ENCODE measurements at regions not wholly inside any gene's neighbourhood (a gene's known extent, or its start where the extent isn't known, plus 50 kb on each side); places are given as distances from the start of the nearest gene placed in this dataset.

- no peak for DNase-seq (ENCODE audit: low read depth)
- no peak overlapping the region for H3K4me3 ChIP-seq (ENCODE audit: low read depth, low read length)
- TF ChIP-seq, protein P1, sequence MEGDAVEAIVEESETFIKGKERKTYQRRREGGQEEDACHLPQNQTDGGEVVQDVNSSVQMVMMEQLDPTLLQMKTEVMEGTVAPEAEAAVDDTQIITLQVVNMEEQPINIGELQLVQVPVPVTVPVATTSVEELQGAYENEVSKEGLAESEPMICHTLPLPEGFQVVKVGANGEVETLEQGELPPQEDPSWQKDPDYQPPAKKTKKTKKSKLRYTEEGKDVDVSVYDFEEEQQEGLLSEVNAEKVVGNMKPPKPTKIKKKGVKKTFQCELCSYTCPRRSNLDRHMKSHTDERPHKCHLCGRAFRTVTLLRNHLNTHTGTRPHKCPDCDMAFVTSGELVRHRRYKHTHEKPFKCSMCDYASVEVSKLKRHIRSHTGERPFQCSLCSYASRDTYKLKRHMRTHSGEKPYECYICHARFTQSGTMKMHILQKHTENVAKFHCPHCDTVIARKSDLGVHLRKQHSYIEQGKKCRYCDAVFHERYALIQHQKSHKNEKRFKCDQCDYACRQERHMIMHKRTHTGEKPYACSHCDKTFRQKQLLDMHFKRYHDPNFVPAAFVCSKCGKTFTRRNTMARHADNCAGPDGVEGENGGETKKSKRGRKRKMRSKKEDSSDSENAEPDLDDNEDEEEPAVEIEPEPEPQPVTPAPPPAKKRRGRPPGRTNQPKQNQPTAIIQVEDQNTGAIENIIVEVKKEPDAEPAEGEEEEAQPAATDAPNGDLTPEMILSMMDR (IDR thresholded peaks at IDR 0.05; ENCODE audit: control insufficient read depth, extremely low read depth, insufficient read depth), result no peak
These were observed 121.1 kb upstream of the HDGFL1 start for GRCh38 chr6:22448291-22448711.

GRCh38 chr6:22451962-22452361, 117.4 kb upstream of the HDGFL1 start:
- TF ChIP-seq, protein P1 (IDR thresholded peaks at IDR 0.05; ENCODE audit: control insufficient read depth, extremely low read depth, insufficient read depth), result no peak
- DNase-seq (ENCODE audit: low read depth), result no peak
- H3K4me3 ChIP-seq (ENCODE audit: low read depth, low read length), result no peak overlapping the region

- DNase-seq (ENCODE audit: low read depth), result no peak
- TF ChIP-seq, protein P1 (IDR thresholded peaks at IDR 0.05; ENCODE audit: control insufficient read depth, extremely low read depth, insufficient read depth), result no peak
- H3K4me3 ChIP-seq (ENCODE audit: low read depth, low read length), result no peak overlapping the region
These were observed 114.0 kb upstream of the HDGFL1 start for GRCh38 chr6:22455378-22455777.

GRCh38 chr6:22457996-22458395, 111.4 kb upstream of the HDGFL1 start:
- TF ChIP-seq, protein P1 (IDR thresholded peaks at IDR 0.05; ENCODE audit: control insufficient read depth, extremely low read depth, insufficient read depth), result no peak
- no peak overlapping the region for H3K4me3 ChIP-seq (ENCODE audit: low read depth, low read length)
- no peak for DNase-seq (ENCODE audit: low read depth)

GRCh38 chr6:22466665-22467245, 102.6 kb upstream of the HDGFL1 start:
- DNase-seq (ENCODE audit: low read depth), result no peak
- no peak overlapping the region for H3K4me3 ChIP-seq (ENCODE audit: low read depth, low read length)
- TF ChIP-seq, protein P1 (IDR thresholded peaks at IDR 0.05; ENCODE audit: control insufficient read depth, extremely low read depth, insufficient read depth), result no peak

DNA sequence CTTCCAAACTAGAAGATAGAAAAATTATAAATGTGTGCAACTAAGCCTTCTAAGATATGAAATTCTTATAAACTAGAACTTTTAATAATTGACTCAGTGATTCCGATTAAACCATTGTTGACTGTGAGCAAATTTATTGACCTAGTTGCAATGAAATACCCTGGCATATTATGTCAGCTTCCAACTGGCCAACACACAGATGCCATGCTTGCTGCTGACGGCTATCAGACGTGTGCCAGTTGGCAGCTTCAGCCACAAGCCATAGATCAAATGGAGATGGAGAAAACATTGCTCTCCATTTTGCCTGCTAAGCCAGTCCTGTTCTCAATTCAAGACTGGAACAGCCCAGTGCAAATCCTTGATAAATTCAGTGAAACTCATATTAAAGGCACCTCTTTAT, 101.7 kb upstream of the HDGFL1 start:
- H3K4me3 ChIP-seq (ENCODE audit: low read depth, low read length), result no peak overlapping the region
- TF ChIP-seq, protein P1 (IDR thresholded peaks at IDR 0.05; ENCODE audit: control insufficient read depth, extremely low read depth, insufficient read depth), result no peak
- no peak for DNase-seq (ENCODE audit: low read depth)
